ENCODE measurements at regions not wholly inside any gene's neighbourhood (a gene's known extent, or its start where the extent isn't known, plus 50 kb on each side); places are given as distances from the start of the nearest gene placed in this dataset.

DNA sequence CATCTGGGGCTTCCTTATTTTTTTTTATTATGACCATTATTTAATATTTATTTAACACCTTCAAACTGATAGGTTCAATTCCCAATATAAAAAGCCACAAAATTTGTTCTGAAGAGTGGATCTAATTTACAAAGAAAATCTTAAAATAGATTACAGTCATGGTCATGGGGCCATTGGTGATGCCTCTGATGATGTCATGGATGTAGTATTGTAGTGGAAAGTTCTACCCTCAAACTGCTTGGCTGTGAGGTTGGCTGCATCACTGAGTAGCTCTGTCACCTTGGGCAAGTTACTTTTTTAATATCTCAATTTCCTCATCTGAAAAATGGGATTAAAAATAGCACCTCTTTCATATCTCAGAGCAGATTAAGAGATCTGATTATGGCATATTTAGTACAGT is 128.5 kb downstream of the DKK1 start:
- no peak for DNase-seq

DNA sequence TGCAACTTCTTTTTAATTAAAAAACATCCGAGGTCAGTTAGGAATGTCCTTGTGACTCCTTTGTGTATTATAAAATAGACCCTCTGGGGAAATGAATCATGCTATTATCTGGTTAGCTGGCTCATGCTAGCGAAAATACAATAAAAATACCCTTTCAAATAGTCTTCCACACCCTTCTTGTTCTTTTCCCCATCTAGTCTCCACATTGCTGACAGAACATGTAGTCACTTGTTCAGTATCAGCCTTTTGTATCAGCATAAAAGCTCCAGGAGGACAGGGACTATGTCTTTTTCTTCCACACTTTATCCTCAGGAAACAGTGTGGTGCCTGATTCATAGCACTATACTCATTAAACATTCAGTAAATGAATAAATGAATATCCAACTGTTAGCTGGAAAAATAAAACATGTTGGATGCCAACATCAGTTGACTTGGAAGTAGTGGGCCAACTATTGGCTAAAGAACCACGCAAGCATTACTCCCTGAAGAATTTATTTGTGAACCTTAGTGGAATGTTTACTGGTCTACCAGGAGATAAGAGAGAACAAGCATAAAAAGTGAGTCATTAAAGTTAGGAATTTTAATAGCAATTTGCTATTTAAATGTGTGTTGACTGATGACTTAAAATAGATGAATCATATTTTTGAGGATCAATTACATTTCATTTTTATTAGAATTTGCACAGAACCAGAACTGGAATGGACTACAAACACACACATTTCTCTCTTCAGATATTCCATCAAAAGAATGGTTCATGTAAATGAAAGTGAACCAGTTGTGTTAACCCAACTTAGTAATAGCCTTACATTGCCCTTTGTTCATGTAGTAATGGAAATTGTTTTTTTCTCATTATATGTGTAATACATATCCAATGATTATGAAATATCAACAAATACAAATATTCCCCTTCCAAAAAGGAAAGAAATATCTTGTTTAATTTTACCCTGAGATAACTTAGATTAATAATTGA is 129.6 kb downstream of the DKK1 start:
- DNase-seq = no peak

DNA sequence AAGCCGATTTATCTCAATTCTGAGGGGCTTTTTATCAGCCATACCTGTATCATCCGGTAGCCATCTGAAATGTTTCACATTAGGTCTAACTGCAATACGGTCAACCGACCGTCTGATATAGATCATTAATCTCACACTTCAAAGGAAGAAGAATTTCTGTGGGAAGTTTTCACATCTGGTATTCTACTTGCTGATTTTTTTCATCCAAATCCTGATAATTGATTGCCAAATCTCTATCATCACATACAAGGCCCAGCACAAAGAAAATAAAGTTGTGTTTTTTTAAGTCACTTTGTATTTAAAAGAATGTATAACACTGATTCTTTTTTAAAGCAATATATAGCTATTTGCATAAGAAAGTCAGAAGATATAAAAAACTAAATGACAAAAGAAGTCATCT is 132.3 kb downstream of the DKK1 start:
- DNase-seq = no peak

DNA sequence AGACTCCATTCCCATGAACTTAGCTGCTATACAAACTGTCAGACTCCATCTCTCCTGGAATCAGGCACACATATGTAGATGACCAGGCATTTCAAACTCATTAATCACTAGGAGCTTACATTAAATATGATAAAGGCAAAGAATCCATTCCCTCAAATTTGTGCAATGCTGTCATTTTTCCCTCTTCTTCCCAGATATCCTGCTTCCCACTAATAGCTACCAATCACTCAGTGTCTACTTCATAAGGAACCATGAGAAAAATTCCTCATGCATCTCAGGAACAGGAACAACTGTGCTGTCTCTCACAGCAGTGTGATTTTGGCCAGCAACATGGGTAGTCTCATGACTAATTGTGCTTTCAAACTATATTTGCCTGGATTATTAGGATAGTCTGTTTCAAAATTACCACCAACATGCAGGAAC is 133.9 kb downstream of the DKK1 start:
- DNase-seq = no peak

DNA sequence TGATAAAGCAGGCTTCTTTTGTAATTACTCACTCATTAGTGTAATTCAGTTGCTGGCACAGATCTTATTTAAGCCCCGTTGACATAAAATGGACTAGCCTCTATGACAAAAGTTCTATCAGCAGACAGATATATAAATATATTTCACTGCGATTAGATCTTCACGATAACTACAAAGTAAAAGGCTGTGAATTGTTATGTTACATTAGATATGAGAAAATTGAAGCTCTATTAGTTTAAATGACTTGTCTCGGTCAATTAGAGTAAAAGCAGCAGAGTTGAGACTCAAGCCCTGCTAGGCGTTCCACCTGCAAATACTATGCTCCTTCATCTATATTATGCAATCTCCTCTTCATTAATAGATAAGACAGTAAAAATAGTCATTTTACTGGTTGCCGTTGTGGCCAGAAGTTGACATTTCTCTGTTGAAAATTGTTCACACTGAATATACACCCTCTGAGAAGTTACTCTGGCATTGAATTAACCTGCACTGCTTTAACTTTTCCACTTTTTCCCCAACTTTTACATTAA is 136.7 kb downstream of the DKK1 start:
- DNase-seq = no peak

DNA sequence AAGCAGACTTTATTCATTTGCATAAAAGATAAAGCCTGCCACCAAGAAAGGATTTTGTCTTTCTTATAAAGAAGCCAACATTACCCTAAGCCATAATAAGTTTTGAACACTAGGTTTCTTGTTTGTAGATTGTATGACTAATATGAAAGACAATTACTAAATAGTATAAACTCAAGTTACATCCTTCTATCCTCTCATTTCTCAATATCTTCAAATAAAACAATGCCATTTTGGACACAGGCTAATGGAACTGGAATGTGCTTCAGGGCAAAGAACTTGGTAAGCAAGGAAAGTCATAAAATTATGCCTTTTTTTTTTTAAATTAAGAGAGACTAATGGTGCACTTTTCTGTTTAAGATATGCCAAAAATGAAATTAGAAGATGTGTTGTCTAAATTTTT is 137.7 kb downstream of the DKK1 start:
- no peak for DNase-seq

DNA sequence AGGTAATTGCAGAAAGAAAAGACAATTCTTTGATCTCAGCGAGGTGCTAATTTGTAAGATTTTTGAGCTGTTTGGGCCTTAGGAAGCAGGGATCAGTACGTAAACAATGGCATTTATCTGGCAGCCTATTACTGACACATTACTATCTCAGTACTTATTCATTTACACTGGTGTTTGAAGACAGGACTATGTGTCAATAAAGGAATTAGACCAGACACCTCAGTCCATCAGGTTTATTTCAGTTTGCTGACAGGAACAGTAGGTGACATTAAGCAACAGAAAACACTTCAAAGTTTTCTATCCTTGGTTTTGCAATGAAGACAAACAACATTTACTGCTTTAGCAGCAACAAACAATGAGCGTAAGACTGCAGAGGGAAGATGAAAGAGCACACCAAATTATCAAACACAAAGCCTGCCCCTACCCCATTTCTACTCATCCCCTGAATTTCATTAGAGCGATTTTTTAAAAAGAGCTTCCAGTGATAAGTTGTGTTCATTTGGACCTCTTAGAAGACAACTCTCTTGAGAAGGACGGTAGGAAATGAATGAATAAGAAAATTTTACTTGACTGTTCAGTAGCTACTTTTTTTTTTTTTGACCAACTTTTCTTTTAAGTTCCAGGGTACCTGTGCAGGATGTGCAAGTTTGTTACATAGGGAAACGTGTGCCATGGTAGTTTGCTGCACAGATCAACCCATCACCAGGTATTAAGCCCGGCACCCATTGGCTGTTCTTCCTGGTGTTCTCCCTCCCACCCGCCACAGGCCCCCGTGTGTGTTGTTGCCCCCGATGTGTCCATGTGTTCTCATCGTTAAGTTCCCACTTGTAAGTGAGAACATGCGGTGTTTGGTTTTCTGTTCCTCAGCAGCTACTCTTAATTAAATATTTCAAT is 138.8 kb downstream of the DKK1 start:
- DNase-seq = no peak

DNA sequence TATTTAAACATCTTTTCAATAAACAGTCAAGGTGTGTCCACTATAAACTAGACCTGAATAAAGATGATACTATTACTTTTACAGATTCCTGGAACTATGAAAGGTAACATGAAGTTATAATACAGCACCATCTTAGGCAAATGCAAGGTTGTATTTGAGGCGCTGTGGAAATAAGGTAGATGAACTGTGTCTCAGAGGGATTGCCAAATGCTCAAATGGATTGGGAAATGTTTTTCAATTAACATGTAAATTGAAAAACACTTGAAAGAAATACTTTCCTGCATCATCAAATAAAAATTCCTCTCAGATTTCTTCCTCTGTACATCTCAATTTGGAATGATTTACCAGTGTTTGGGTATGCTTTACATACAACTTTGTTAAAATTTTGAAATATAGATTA is 139.4 kb downstream of the DKK1 start:
- no peak for DNase-seq

DNA sequence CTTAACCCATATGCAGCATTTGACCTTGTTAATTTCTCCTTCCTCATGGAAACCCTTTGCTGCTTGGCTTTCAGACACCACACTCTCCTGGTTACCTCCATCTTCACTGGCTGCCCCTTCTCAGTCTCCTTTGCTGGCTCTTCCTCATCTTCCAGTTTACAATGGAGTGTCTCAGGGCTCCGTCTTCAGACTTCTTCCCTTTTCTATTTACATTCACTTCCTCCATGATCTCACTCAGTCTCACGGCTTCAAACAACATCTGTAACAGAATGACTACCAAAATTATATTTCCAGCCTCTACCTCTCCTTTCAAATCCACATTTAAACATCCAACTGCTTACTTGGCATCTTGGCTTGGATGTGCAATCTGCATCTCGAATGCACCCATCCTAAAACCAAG is 140.4 kb downstream of the DKK1 start:
- no peak for DNase-seq

DNA sequence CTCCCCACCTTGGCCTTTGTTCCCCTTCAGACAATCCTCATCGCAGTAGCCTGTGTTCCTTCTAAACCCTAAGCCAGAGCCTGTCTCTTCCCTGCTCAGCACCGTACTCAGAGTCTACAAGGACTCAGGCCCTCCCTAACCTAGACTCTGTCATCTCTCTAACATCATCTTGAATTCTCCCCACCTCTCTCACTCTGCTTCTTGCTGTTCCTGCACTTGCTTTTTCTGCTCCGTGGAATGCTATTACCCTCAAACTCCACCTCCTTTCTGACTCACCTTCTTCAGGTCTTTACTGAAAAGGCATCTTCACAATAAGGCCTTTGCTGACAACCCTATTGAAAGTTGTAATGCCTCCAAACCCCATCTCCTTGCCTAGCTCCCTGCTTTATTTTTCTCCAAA is 141.0 kb downstream of the DKK1 start:
- no peak for DNase-seq

DNA sequence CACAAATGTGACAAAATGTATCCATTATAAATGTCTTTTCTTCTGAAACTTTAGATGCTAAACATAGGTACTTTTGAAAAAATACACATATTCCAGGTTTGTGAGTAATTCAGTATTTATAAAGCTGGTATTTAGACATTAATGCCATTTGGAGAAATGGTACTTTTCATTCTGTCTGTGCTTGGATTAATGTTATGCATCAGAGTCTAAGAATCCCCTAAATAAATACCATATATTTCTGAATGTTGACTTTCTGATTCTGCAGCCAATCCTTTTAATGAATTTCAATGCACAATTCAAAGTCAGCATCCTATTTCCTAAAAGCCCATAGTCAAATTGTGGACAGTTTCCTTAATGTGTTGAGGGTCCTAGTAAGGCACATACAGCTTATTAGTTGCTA is 145.0 kb downstream of the DKK1 start:
- DNase-seq = no peak

DNA sequence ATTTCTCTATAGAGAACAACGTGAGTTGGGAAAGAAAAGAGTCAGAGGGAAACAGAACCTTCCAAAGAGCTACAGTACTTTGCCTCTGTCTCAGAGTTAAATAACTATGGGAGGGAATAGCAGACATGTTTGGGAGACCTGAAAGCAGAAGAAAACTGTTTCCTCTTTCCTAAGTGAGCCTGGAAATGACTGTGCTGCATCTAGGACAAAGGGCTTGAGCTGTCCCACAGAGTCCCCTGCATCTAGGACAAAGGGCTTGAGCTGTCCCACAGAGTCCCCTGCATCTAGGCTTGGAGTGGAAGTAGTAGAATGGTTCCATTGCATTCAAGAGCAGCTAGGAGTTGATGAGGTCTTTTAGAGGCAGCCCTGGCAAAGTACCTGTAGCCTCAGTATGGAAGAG is 149.7 kb downstream of the DKK1 start:
- DNase-seq = no peak

DNA sequence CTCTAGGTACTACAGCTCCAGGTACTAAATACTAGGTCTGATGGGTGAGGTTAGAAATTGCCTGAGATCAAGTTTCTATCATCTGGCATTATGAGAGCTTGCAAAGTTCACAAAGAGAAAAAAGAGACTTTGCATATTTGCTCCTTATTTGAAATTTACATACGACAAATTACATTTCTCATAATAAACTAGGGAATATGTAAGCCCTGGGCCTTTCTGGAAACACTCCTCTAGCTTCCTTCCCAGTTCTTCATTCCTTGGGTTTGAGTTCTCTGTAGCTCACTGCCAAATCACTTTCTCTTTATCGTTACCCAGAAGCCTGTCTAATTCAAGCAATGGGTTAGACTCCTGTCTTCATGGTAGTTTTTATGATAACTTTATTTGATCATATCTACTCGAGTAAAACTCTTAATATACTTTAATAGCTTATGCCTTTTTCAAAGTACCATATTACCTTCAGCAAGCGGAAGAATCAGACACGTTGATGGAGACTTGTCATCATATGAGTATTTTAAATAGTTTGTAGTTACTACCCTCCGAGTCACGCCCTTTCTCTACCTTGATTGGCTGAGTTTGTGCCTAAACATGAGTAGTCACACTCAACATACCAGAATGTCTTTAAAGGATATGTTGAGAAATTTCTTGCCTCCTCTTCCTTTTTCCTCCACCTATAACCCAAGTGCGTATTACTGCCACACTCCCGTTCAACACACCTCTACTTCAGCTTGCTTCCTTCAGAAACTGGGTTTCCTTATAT is 150.5 kb downstream of the DKK1 start:
- DNase-seq = no peak

DNA sequence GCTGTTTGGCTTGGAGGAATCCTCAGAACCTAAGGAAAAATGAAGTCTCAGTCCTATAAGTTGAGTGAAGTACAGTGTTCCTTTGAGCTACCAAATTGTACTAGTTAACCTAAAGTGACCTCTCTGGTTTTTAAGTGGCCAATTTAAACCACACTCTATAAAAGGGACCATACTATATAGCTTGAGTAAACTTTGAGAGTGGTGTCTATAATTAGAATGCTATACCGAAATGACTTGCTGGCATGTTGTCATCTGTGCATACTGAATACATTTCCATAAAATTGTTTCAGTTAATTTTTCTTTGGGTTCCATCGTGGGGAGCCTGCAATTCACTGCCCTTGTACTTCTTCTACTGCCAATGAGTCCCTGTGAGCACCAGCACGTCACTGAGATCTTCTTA is 151.1 kb downstream of the DKK1 start:
- no peak for DNase-seq

DNA sequence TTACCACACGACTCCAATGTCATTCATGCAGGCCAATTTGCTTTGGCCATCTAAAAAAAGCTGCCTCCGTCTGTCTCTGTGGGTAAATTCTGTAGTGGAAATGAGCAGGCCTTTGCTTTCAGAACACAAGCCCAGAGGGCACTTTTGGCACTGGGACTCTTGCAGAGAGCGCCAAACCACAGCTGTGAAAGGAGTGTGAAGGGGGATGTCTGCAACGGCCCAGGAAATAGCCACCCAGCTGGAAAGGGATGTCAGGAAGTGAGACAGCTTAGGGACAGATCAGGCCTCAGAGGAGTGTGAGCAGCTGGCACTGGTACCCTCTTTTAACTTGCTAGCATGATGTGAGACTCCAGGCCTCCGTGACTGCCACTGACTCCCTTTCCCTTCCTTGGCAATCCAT is 152.4 kb downstream of the DKK1 start:
- DNase-seq = no peak

DNA sequence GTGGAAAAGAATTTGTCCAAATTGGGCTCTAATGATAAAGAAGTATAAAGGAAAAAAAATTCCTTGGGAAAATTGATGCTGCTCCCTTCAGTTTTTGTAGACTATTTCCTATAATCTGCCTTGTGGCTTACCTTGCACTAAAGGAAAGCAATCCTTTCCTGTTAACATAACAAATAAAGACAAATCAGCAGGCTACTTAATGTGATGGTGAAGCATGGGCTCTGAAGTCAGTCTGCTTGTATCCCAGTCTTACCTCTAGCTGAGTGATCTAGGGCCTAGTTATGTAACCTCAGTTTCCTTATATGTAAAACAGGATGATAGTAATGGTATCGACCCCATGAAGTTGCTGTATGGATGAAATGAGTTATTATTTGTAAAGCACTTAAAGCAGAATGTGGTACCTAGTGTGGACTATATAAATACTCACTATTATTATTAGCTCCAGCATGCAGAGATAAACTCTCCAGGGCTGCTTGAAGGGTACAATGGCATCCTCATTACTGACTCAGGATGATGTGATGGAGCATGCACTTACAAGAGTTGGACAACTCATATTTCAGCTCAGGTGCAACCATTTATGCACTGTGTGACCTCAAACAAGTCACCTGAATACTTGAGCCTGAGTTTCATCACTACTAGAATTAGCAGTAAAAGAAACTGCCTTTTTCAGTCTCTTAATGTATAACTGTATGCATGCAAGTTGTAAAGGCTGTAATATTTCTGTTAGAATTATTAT is 156.1 kb downstream of the DKK1 start:
- no peak for DNase-seq

DNA sequence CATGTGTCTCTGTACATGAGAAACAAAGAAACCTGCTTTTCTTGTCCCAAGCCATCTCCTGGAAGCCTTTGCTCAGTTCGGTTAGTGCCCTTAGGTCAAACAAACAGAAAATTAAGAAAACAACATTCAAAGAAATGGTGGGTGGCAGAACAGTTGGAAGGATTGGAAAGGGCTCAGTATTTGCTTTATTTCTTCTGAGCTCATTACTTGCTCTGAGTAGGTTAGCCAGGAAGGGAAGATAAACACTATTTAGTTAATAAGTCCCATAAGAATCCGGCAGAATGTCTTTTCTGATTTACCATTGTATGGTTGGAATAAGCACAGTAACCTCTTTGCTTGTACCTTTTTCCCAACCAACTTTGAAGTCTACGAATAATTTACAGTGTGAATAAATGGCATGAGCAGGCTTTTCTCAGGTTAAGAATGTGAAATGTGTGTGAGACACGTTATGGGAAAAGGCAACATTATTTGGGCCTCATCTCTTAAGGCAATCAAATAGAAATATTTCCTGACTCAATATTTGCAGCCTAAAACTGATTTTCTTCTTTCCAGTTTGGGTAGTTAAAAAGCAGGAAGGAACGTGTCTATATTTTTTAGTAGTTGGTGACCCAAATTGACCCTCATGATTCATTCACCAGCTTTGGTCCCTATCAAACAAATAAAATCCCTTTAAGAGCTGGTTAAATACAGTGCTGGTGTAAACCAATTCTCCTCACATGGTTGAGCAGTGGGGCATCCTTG is 158.5 kb downstream of the DKK1 start:
- DNase-seq = no peak

DNA sequence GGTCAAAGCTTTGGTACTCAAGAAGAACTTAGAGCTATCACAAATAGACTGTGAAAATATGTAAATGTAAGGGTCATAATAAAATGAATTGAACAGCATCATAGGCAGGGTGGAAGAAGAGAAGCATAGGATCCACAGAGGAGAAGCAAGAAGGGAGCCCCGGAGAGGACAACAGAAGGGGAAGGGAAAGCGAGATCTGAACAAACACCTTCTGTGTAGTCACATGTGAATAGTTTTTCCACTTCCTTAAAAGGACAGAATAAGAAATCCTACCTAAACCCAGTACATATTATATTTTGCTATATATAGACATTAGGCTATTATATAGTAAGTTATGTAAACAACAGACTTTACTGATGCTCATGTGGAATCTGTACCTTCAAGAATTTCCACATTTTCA is 160.2 kb downstream of the DKK1 start:
- DNase-seq = no peak

DNA sequence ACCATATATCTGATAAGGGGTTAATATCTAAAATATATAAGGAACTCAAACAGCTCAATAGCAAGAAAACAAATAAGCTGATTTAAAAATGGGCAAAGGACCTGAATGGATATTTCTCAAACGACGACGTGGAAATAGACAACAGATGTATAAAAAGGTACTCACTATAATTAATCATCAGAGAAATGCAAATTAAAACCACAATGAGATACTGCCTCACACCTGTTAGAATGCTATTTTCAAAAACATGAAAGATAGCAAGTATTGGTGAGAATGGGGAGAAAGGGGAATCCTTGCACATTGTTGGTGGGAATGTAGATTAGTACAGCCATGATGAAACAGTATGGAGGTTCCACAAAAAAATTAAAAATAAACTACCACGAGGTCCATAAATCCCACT is 163.2 kb downstream of the DKK1 start:
- DNase-seq = no peak

DNA sequence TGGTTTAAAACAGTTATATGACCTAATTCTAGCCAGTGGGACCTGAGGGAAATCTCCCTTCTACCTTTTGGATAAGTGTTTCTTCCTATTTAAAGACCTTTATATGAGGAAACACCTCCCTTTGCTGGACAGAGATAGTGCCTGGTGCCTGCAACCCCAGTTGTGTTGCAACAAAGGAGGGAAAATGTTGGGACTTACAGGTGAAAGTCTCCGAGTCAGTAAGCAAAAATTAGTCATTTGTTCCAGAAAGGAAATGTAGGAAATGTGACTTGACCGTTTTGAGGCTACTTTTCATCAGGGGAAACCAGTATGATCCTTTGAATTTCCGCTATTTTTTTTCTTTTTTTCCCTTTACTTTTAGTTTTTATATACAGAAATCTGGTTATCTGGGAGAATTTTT is 165.5 kb downstream of the DKK1 start:
- DNase-seq = no peak

DNA sequence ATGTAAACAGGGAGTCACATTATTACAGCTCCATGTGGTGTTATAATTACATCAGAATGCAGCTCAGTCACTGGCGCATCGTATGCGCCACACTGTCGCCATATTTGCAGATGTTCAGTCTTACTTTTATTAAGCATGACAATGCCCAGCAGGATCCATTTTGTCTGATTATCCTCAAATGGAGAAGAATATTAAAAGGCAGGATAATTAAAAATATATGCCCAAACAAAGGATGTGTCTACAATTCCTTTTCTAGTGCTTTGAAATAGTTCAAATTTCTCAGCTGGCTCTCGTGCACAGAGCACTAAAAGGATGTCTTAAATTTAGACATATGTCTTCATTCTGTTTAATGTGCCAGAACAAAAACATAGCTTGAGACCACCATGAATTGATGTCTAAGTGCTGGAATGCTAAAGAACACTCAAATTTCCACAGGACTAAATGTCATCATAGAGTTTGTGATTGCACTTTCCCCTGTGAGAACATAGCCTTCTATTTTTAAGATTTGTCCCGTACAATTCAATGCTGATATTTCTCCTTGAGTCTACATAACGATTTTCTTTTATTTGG is 168.0 kb downstream of the DKK1 start:
- no peak for DNase-seq

Data from activated T-cell treated with anti-CD3 and anti-CD28 coated beads, Interleukin-2, amount 50 U/mL, for 48 hours (primary cell).